ENCODE measurements at regions not wholly inside any gene's neighbourhood (a gene's known extent, or its start where the extent isn't known, plus 50 kb on each side); places are given as distances from the start of the nearest gene placed in this dataset.

- BruUV-seq (replicated peaks) = no TSS peak
- TF ChIP-seq CTCF (conservative IDR thresholded peaks at IDR 0.05; ENCODE audit: low read length) = no peak
- TF ChIP-seq EZH2phosphoT487 (IDR thresholded peaks at IDR 0.05; ENCODE audit: borderline replicate concordance, low read depth, low read length) = no peak
- no peaks in the 10 kb centered on the region for H3K79me2 ChIP-seq (ENCODE audit: insufficient read depth, low read depth, low read length)
- no peaks in the 10 kb centered on the region for H3K9me3 ChIP-seq (ENCODE audit: low read length)
- H3K9me2 ChIP-seq (ENCODE audit: insufficient read depth, low read length) = no peaks in the 10 kb centered on the region
- H3K27ac ChIP-seq (ENCODE audit: low read depth, low read length, poor library complexity, severe bottlenecking) = no peak overlapping the region
- intact Hi-C loops (cut with micrococcal nuclease; ENCODE audit: unreplicated experiment) = no loop called here
- no peaks in the 10 kb centered on the region for H3K4me1 ChIP-seq (ENCODE audit: insufficient read depth, low read length, poor library complexity, severe bottlenecking)
- POLR2A ChIA-PET = no interaction called here
- H2AFZ ChIP-seq (ENCODE audit: low read length) = no peak overlapping the region
- CTCF ChIA-PET (ENCODE audit: unreplicated experiment) = no interaction called here
- no peak overlapping the region for H3K4me3 ChIP-seq (ENCODE audit: low read depth, low read length, poor library complexity, severe bottlenecking)
- H3K4me2 ChIP-seq (ENCODE audit: low read length) = no peak overlapping the region
- no peaks in the 10 kb centered on the region for H3K36me3 ChIP-seq (ENCODE audit: insufficient read depth, low read length)
- H4K20me1 ChIP-seq (ENCODE audit: insufficient read depth, low read length) = no peaks in the 10 kb centered on the region
- no peak for DNase-seq (ENCODE audit: low spot score)
Measured at GRCh38 chr13:81302125-81302524, 961.2 kb upstream of the SPRY2 start.

- ChIA-PET POLR2A (interaction anchor here (0.7 kb wide), 1 partner anchor 683 kb away, joined by 3 read pairs; no protein-coding TSS in a partner anchor), CTCF (ENCODE audit: unreplicated experiment) (no interaction called here)
- Histone ChIP-seq H3K4me1 (ENCODE audit: insufficient read depth, low read length, poor library complexity, severe bottlenecking) (no peaks in the 10 kb centered on the region), H3K4me3 (ENCODE audit: low read depth, low read length, poor library complexity, severe bottlenecking) (no peak overlapping the region), H3K4me2 (ENCODE audit: low read length) (no peak overlapping the region), H3K36me3 (ENCODE audit: insufficient read depth, low read length) (no peaks in the 10 kb centered on the region), H3K9me3 (ENCODE audit: low read length) (no peaks in the 10 kb centered on the region), H3K79me2 (ENCODE audit: insufficient read depth, low read depth, low read length) (no peaks in the 10 kb centered on the region), H4K20me1 (ENCODE audit: insufficient read depth, low read length) (no peaks in the 10 kb centered on the region), H3K9me2 (ENCODE audit: insufficient read depth, low read length) (no peaks in the 10 kb centered on the region), H3K27ac (ENCODE audit: low read depth, low read length, poor library complexity, severe bottlenecking) (no peak overlapping the region), H2AFZ (ENCODE audit: low read length) (no peak overlapping the region)
- DNase-seq (ENCODE audit: low spot score) = no peak
- no peak for TF ChIP-seq CTCF (conservative IDR thresholded peaks at IDR 0.05; ENCODE audit: low read length)
- no peak for TF ChIP-seq EZH2phosphoT487 (IDR thresholded peaks at IDR 0.05; ENCODE audit: borderline replicate concordance, low read depth, low read length)
- intact Hi-C loops (cut with micrococcal nuclease; ENCODE audit: unreplicated experiment) = no loop called here
- no TSS peak for BruUV-seq (replicated peaks)
Measured at GRCh38 chr13:81295177-81295576, 954.3 kb upstream of the SPRY2 start.

- ChIA-PET CTCF (ENCODE audit: unreplicated experiment) (interaction anchor here (0.5 kb wide), 1 partner anchor 65 kb away, joined by 3 read pairs; no protein-coding TSS in a partner anchor), POLR2A (no interaction called here)
- Histone ChIP-seq H3K27ac (ENCODE audit: low read depth, low read length, poor library complexity, severe bottlenecking) (no peak overlapping the region), H3K4me1 (ENCODE audit: insufficient read depth, low read length, poor library complexity, severe bottlenecking) (no peaks in the 10 kb centered on the region), H3K79me2 (ENCODE audit: insufficient read depth, low read depth, low read length) (no peaks in the 10 kb centered on the region), H3K4me2 (ENCODE audit: low read length) (no peak overlapping the region), H3K9me3 (ENCODE audit: low read length) (no peaks in the 10 kb centered on the region), H4K20me1 (ENCODE audit: insufficient read depth, low read length) (no peaks in the 10 kb centered on the region), H3K4me3 (ENCODE audit: low read depth, low read length, poor library complexity, severe bottlenecking) (no peak overlapping the region), H3K36me3 (ENCODE audit: insufficient read depth, low read length) (no peaks in the 10 kb centered on the region), H2AFZ (ENCODE audit: low read length) (no peak overlapping the region), H3K9me2 (ENCODE audit: insufficient read depth, low read length) (no peaks in the 10 kb centered on the region)
- intact Hi-C loops (cut with micrococcal nuclease; ENCODE audit: unreplicated experiment) = no loop called here
- TF ChIP-seq CTCF (conservative IDR thresholded peaks at IDR 0.05; ENCODE audit: low read length) (no peak), EZH2phosphoT487 (IDR thresholded peaks at IDR 0.05; ENCODE audit: borderline replicate concordance, low read depth, low read length) (no peak)
- no peak for DNase-seq (ENCODE audit: low spot score)
- BruUV-seq (replicated peaks) = no TSS peak
Measured at GRCh38 chr13:81293594-81294164, 952.8 kb upstream of the SPRY2 start.
